ENCODE measurements at regions not wholly inside any gene's neighbourhood (a gene's known extent, or its start where the extent isn't known, plus 50 kb on each side); places are given as distances from the start of the nearest gene placed in this dataset.

- TF ChIP-seq MTA3 (IDR thresholded peaks at IDR 0.05; ENCODE audit: borderline replicate concordance) (peak; percentile 82; the same call in 1 of the 2 replicates), NCOA2 (IDR thresholded peaks at IDR 0.05; ENCODE audit: partially characterized antibody in 2 of 2) (peak in 1 of 2 experiments; percentile 84), PHF21A (IDR thresholded peaks at IDR 0.05; ENCODE audit: borderline replicate concordance, low read depth) (peak; percentile 93), ZNF277 (CRISPR knock-in tag; IDR thresholded peaks at IDR 0.05; ENCODE audit: borderline replicate concordance) (no peak), ARNT (IDR thresholded peaks at IDR 0.05) (peak; percentile 62 to 92; a peak in 1 of 4 replicates), GABPB1 (CRISPR knock-in tag; IDR thresholded peaks at IDR 0.05) (peak; percentile 84), KLF16 (IDR thresholded peaks at IDR 0.05) (peak; percentile 98), DLX4 (CRISPR knock-in tag; IDR thresholded peaks at IDR 0.05) (no peak), SMAD4 (CRISPR knock-in tag; conservative IDR thresholded peaks at IDR 0.05) (peak; percentile 98), AFF4 (CRISPR knock-in tag; IDR thresholded peaks at IDR 0.05) (peak; percentile 75), SMC3 (conservative IDR thresholded peaks at IDR 0.05; ENCODE audit: insufficient read depth, low read depth, low read length) (0 out of 2 replicates have a peak, but pooled peaks have one; percentile 14), ETS2 (tag; IDR thresholded peaks at IDR 0.05; ENCODE audit: borderline replicate concordance, poor library complexity, severe bottlenecking) (no peak), NEUROD1 (IDR thresholded peaks at IDR 0.05; ENCODE audit: borderline replicate concordance, low read depth, low read length, partially characterized antibody) (peak; percentile 91), ZNF639 (CRISPR knock-in tag; conservative IDR thresholded peaks at IDR 0.05 in 1 of 2, IDR thresholded peaks at IDR 0.05 in 1 of 2) (peak in 1 of 2 experiments; percentile 75; a peak in 2 of 4 replicates)
- TF ChIP-seq, protein P1, sequence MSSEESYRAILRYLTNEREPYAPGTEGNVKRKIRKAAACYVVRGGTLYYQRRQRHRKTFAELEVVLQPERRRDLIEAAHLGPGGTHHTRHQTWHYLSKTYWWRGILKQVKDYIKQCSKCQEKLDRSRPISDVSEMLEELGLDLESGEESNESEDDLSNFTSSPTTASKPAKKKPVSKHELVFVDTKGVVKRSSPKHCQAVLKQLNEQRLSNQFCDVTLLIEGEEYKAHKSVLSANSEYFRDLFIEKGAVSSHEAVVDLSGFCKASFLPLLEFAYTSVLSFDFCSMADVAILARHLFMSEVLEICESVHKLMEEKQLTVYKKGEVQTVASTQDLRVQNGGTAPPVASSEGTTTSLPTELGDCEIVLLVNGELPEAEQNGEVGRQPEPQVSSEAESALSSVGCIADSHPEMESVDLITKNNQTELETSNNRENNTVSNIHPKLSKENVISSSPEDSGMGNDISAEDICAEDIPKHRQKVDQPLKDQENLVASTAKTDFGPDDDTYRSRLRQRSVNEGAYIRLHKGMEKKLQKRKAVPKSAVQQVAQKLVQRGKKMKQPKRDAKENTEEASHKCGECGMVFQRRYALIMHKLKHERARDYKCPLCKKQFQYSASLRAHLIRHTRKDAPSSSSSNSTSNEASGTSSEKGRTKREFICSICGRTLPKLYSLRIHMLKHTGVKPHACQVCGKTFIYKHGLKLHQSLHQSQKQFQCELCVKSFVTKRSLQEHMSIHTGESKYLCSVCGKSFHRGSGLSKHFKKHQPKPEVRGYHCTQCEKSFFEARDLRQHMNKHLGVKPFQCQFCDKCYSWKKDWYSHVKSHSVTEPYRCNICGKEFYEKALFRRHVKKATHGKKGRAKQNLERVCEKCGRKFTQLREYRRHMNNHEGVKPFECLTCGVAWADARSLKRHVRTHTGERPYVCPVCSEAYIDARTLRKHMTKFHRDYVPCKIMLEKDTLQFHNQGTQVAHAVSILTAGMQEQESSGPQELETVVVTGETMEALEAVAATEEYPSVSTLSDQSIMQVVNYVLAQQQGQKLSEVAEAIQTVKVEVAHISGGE (CRISPR knock-in tag; IDR thresholded peaks at IDR 0.05), result peak in 1 of 3 experiments; percentile 76; a peak in 2 of 6 replicates
Measured at GRCh38 chr1:54464477-54465146, 58.4 kb upstream of the SSBP3 start (continued).

Measured in K562 (cell line).